OCI-M1 (cell line): ENCODE measurements at regions not wholly inside any gene's neighbourhood (a gene's known extent, or its start where the extent isn't known, plus 50 kb on each side); places are given as distances from the start of the nearest gene placed in this dataset.

ENCODE experiments used
- DNase-seq: peaks from one replicate; lab custom pipeline; 2025; lab: John Stamatoyannopoulos, UW

DNA sequence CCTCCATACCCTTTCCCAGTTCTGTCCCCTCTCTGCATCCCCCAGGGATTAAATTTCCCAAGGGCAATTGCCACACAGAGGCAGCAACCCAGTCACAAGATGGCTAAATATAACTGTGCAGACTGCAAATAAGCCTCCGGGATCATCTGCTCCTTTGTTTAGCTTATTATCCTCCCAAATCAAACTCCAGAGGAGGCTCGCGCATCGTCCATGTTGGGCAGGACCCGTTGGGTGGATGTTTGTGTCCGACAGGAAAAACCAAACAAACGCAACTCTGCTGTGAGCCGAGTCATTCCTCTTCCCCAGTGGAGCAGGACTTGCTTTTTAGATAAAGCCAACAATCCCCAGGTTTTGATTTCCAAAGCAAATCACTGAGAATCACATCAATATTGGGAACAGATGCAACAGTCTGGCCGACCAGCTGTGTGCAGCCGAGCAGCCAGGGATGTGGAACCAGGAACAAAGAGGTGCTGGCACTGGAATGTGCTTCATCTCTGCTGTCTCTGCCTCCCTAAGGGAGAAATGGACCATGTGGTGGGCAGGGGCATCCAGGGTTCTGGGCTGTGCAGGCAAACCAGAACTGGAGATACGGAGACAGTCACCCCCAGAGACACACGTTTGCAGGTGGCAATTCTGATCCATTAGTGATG lies 89.8 kb downstream of the PTTG1 start:
- DNase-seq = no peak
